Mesendoderm (in vitro differentiated cells): ENCODE measurements at regions not wholly inside any gene's neighbourhood (a gene's known extent, or its start where the extent isn't known, plus 50 kb on each side); places are given as distances from the start of the nearest gene placed in this dataset.

Experiments
- DNase-seq: peaks from one replicate; pipeline ENCODE4 v3.0.0; 2013
- H2AK5ac ChIP-seq: 2 replicates; pipeline ENCODE4 v1.6.1; 2013; ENCODE audit warnings: low read length, inconsistent platforms
- H2BK120ac ChIP-seq: 2 replicates; pipeline ENCODE4 v1.6.1; 2013; ENCODE audit warnings: low read depth, mild to moderate bottlenecking, low read length, moderate library complexity, mixed read lengths
- H2BK15ac ChIP-seq: replicated peaks from 2 replicates; pipeline ENCODE4 v1.6.1; 2013; ENCODE audit warnings: low read depth, mild to moderate bottlenecking, moderate library complexity
- H2BK5ac ChIP-seq: 2 replicates; pipeline ENCODE4 v1.6.1; 2013; ENCODE audit warnings: low read length, inconsistent platforms
- H3K18ac ChIP-seq: 2 replicates; pipeline ENCODE4 v1.6.1; 2013; ENCODE audit warnings: mild to moderate bottlenecking, low read length, mixed read lengths
- H3K23ac ChIP-seq: one replicate; pipeline ENCODE4 v1.6.1; 2013; ENCODE audit warnings: low read length
- H3K27ac ChIP-seq: 2 replicates; pipeline ENCODE4 v1.5.1; 2013; ENCODE audit warnings: low read depth, mild to moderate bottlenecking, inconsistent platforms, low read length, moderate library complexity
- H3K27me3 ChIP-seq: 2 replicates; pipeline ENCODE4 v1.6.1; 2013; ENCODE audit warnings: low read length, control low read depth, mild to moderate bottlenecking, inconsistent platforms; ENCODE audit not compliant: insufficient read depth, poor library complexity
- H3K36me3 ChIP-seq: 2 replicates; pipeline ENCODE4 v1.6.1; 2013; ENCODE audit warnings: low read length, inconsistent platforms; ENCODE audit not compliant: control insufficient read depth, insufficient read depth
- H3K4ac ChIP-seq: one replicate; pipeline ENCODE4 v1.6.1; 2013; ENCODE audit warnings: low read depth, mild to moderate bottlenecking, low read length, moderate library complexity
- H3K4me1 ChIP-seq: 2 replicates; pipeline ENCODE4 v1.6.1; 2013; ENCODE audit warnings: low read depth, low read length, inconsistent platforms; ENCODE audit not compliant: control insufficient read depth
- H3K4me2 ChIP-seq: 2 replicates; pipeline ENCODE4 v1.6.1; 2013; ENCODE audit warnings: low read length
- H3K4me3 ChIP-seq: 2 replicates; pipeline ENCODE4 v1.5.1; 2013; ENCODE audit warnings: mild to moderate bottlenecking, low read length
- H3K56ac ChIP-seq: one replicate; pipeline ENCODE4 v1.6.1; 2013; ENCODE audit warnings: low read length
- H3K79me1 ChIP-seq: 2 replicates; pipeline ENCODE4 v1.6.1; 2013; ENCODE audit warnings: low read length, inconsistent platforms
- H3K79me2 ChIP-seq: 2 replicates; pipeline ENCODE4 v1.6.1; 2013; ENCODE audit warnings: mild to moderate bottlenecking, low read length; ENCODE audit not compliant: control insufficient read depth, insufficient read depth
- H3K9ac ChIP-seq: 2 replicates; pipeline ENCODE4 v1.6.1; 2013; ENCODE audit warnings: low read length, inconsistent platforms
- H4K5ac ChIP-seq: one replicate; pipeline ENCODE4 v1.6.1; 2013; ENCODE audit warnings: low read length
- H4K8ac ChIP-seq: one replicate; pipeline ENCODE4 v1.6.1; 2013; ENCODE audit warnings: low read depth, mild to moderate bottlenecking, control low read depth, low read length, moderate library complexity
- WGBS: extraction: QIAGEN DNeasy Blood & Tissue Kit; methylation state at CpG from one replicate; pipeline ENCODE4 v1.1.7; 2013; ENCODE audit warnings: low lambda C conversion rate, missing lambda C conversion rate; ENCODE audit not compliant: insufficient coverage; ENCODE audit errors: extremely low coverage; 5-methylcytosine and 5-hydroxymethylcytosine counted together

GRCh38 chr4:71140563-71140962, 147.1 kb downstream of the DCK start:
- no peak overlapping the region for H3K4ac ChIP-seq
- H3K36me3 ChIP-seq: no peaks in the 10 kb centered on the region
- no peak overlapping the region for H4K5ac ChIP-seq
- H3K79me2 ChIP-seq: no peaks in the 10 kb centered on the region
- no peak overlapping the region for H4K8ac ChIP-seq
- H3K4me3 ChIP-seq: no peak overlapping the region
- H3K79me1 ChIP-seq: no peaks in the 10 kb centered on the region
- no peak overlapping the region for H2AK5ac ChIP-seq
- H3K4me2 ChIP-seq: no peak overlapping the region
- H3K56ac ChIP-seq: no peak overlapping the region
- no peak overlapping the region for H3K9ac ChIP-seq
- H2BK5ac ChIP-seq: no peak overlapping the region
- no peak overlapping the region for H3K18ac ChIP-seq
- no peak for DNase-seq
- H2BK15ac ChIP-seq: no peak overlapping the region
- no peaks in the 10 kb centered on the region for H3K4me1 ChIP-seq
- H3K27me3 ChIP-seq: no peaks in the 10 kb centered on the region
- no peak overlapping the region for H2BK120ac ChIP-seq
- no peak overlapping the region for H3K23ac ChIP-seq
- no CpG with 5 or more reads among the region's 2 CpGs for WGBS
- H3K27ac ChIP-seq: no peak overlapping the region

GRCh38 chr4:71141125-71141524, 147.7 kb downstream of the DCK start:
- no peak overlapping the region for H2BK15ac ChIP-seq
- DNase-seq: no peak
- H3K4ac ChIP-seq: no peak overlapping the region
- H3K27ac ChIP-seq: no peak overlapping the region
- H3K4me1 ChIP-seq: no peaks in the 10 kb centered on the region
- H4K8ac ChIP-seq: no peak overlapping the region
- no peak overlapping the region for H2AK5ac ChIP-seq
- H3K27me3 ChIP-seq: no peaks in the 10 kb centered on the region
- no peak overlapping the region for H3K56ac ChIP-seq
- no peak overlapping the region for H3K4me2 ChIP-seq
- no peak overlapping the region for H3K23ac ChIP-seq
- H4K5ac ChIP-seq: no peak overlapping the region
- no peak overlapping the region for H2BK120ac ChIP-seq
- no peak overlapping the region for H3K9ac ChIP-seq
- no peak overlapping the region for H2BK5ac ChIP-seq
- no peaks in the 10 kb centered on the region for H3K79me2 ChIP-seq
- no peak overlapping the region for H3K18ac ChIP-seq
- H3K36me3 ChIP-seq: no peaks in the 10 kb centered on the region
- WGBS: no CpG with 5 or more reads among the region's 1 CpG
- H3K79me1 ChIP-seq: no peaks in the 10 kb centered on the region
- no peak overlapping the region for H3K4me3 ChIP-seq

GRCh38 chr4:71147261-71147660, 153.8 kb downstream of the DCK start:
- no peaks in the 10 kb centered on the region for H3K79me2 ChIP-seq
- H4K5ac ChIP-seq: no peak overlapping the region
- H3K27ac ChIP-seq: no peak overlapping the region
- no peak overlapping the region for H4K8ac ChIP-seq
- no peaks in the 10 kb centered on the region for H3K4me1 ChIP-seq
- no peak overlapping the region for H3K18ac ChIP-seq
- no peaks in the 10 kb centered on the region for H3K36me3 ChIP-seq
- H2BK120ac ChIP-seq: no peak overlapping the region
- H3K9ac ChIP-seq: no peak overlapping the region
- no peak overlapping the region for H3K4ac ChIP-seq
- H3K56ac ChIP-seq: no peak overlapping the region
- H3K27me3 ChIP-seq: no peaks in the 10 kb centered on the region
- H3K4me3 ChIP-seq: no peak overlapping the region
- H2AK5ac ChIP-seq: no peak overlapping the region
- H2BK5ac ChIP-seq: no peak overlapping the region
- H3K79me1 ChIP-seq: no peaks in the 10 kb centered on the region
- no peak overlapping the region for H3K4me2 ChIP-seq
- no peak overlapping the region for H2BK15ac ChIP-seq
- no peak for DNase-seq
- H3K23ac ChIP-seq: no peak overlapping the region

GRCh38 chr4:71148545-71148944, 155.1 kb downstream of the DCK start:
- no peak overlapping the region for H2BK5ac ChIP-seq
- H3K27ac ChIP-seq: no peak overlapping the region
- H3K4me3 ChIP-seq: no peak overlapping the region
- no peaks in the 10 kb centered on the region for H3K27me3 ChIP-seq
- H3K79me1 ChIP-seq: no peaks in the 10 kb centered on the region
- no peak overlapping the region for H3K56ac ChIP-seq
- H4K8ac ChIP-seq: no peak overlapping the region
- H3K23ac ChIP-seq: no peak overlapping the region
- no peaks in the 10 kb centered on the region for H3K36me3 ChIP-seq
- H4K5ac ChIP-seq: no peak overlapping the region
- no peak overlapping the region for H3K9ac ChIP-seq
- no peak overlapping the region for H2BK120ac ChIP-seq
- no peaks in the 10 kb centered on the region for H3K4me1 ChIP-seq
- H2AK5ac ChIP-seq: no peak overlapping the region
- no peaks in the 10 kb centered on the region for H3K79me2 ChIP-seq
- H3K4ac ChIP-seq: no peak overlapping the region
- no CpG with 5 or more reads among the region's 1 CpG for WGBS
- no peak overlapping the region for H3K4me2 ChIP-seq
- no peak overlapping the region for H3K18ac ChIP-seq
- DNase-seq: no peak
- no peak overlapping the region for H2BK15ac ChIP-seq

DNA sequence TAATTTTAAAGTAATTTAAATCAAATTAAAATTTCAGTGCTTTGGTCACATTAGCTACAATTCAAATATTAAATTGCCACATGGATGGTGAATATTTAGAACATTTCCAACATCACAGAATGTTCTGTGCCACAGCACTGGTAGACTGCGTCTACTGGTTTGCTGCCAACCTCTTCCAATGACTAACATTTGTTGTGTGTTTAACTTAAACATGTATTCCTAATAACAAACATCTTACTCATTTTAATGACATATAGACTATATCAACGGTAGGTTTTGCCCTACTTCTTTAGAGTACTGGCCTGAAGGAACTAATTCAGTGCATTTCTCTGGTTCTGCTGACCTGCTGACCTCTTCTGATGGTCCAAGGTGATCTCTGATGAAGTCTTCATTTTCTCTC, 157.6 kb downstream of the DCK start:
- Histone ChIP-seq H3K79me1 (no peaks in the 10 kb centered on the region), H3K79me2 (no peaks in the 10 kb centered on the region), H2BK5ac (no peak overlapping the region), H3K4me1 (no peaks in the 10 kb centered on the region), H3K27me3 (no peaks in the 10 kb centered on the region), H2BK120ac (no peak overlapping the region), H3K56ac (no peak overlapping the region), H3K4ac (no peak overlapping the region), H4K8ac (no peak overlapping the region), H3K9ac (no peak overlapping the region), H3K4me2 (no peak overlapping the region), H3K18ac (no peak overlapping the region), H3K4me3 (no peak overlapping the region), H3K23ac (no peak overlapping the region), H2BK15ac (no peak overlapping the region), H3K27ac (no peak overlapping the region), H3K36me3 (no peaks in the 10 kb centered on the region), H4K5ac (no peak overlapping the region), H2AK5ac (no peak overlapping the region)
- WGBS: no CpG with 5 or more reads among the region's 2 CpGs
- DNase-seq: no peak

DNA sequence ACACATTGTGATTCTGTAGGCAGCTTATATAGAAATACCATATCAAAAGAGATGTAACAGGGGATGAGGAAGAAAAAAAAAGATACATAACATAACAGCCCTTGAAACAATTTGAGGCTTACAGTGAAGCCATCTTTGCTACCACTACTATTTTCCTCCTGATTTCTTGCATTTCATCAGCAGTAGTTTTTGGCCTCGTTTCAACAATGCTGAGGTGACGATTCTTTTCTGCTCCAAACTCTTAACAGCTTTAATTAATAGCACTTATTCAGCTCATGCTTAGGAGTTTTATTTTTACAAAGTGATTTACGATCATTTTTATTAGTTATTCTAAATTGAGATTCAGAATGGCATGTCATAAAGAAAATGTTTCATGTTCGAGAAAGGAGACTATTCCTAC, 163.2 kb downstream of the DCK start:
- no CpG with 5 or more reads among the region's 4 CpGs for WGBS
- no peak overlapping the region for H3K4ac ChIP-seq

More for the DNA sequence above, 163.2 kb downstream of the DCK start:
- no peak overlapping the region for H2BK120ac ChIP-seq
- H3K9ac ChIP-seq: no peak overlapping the region
- no peak overlapping the region for H3K4me2 ChIP-seq
- H3K4me3 ChIP-seq: no peak overlapping the region
- no peak overlapping the region for H3K23ac ChIP-seq
- no peak overlapping the region for H4K5ac ChIP-seq
- no peak overlapping the region for H3K27ac ChIP-seq
- H3K18ac ChIP-seq: no peak overlapping the region
- H3K4me1 ChIP-seq: no peaks in the 10 kb centered on the region
- no peaks in the 10 kb centered on the region for H3K36me3 ChIP-seq
- no peak overlapping the region for H2BK5ac ChIP-seq
- DNase-seq: no peak
- no peaks in the 10 kb centered on the region for H3K79me2 ChIP-seq
- H3K27me3 ChIP-seq: no peaks in the 10 kb centered on the region
- H2AK5ac ChIP-seq: no peak overlapping the region
- H3K79me1 ChIP-seq: no peaks in the 10 kb centered on the region
- no peak overlapping the region for H4K8ac ChIP-seq
- no peak overlapping the region for H2BK15ac ChIP-seq
- H3K56ac ChIP-seq: no peak overlapping the region
